GM06990 (cell line): ENCODE measurements at regions not wholly inside any gene's neighbourhood (a gene's known extent, or its start where the extent isn't known, plus 50 kb on each side); places are given as distances from the start of the nearest gene placed in this dataset.
"Not testable (repeated sequence)": the region's sequence is repeated elsewhere in the genome, so short reads cannot be mapped to it uniquely, and the experiment has no call there.

ENCODE experiments used
- DNase-seq: peaks from one replicate; pipeline ENCODE4 v3.0.0-alpha.2; 2011; ENCODE audit not compliant: insufficient read length; ENCODE audit errors: extremely low read depth
- H3K27me3 ChIP-seq: replicated peaks from 2 replicates; pipeline ENCODE4 v1.6.0; 2011; ENCODE audit warnings: low read length; ENCODE audit not compliant: control insufficient read depth, insufficient read depth
- H3K36me3 ChIP-seq: 2 replicates; pipeline ENCODE4 v1.5.1; 2011; ENCODE audit warnings: low read length; ENCODE audit not compliant: control insufficient read depth, insufficient read depth
- H3K4me3 ChIP-seq: replicated peaks from 2 replicates; pipeline ENCODE4 v1.5.1; 2011; ENCODE audit warnings: low read depth, mild to moderate bottlenecking, control low read depth, low read length
- TF ChIP-seq, protein P1 (sequence below): IDR thresholded peaks from 2 replicates; pipeline ENCODE4 v1.5.1; 2011; ENCODE audit warnings: low read length, control low read depth, mild to moderate bottlenecking, inconsistent platforms; ENCODE audit not compliant: insufficient read depth, poor library complexity, severe bottlenecking

GRCh38 chr2:194550702-194551101 is 1106.3 kb upstream of the SLC39A10 start:
- Histone ChIP-seq H3K4me3 (no peak overlapping the region), H3K36me3 (no peaks in the 10 kb centered on the region), H3K27me3 (no peaks in the 10 kb centered on the region)
- DNase-seq: no peak
- TF ChIP-seq, protein P1, sequence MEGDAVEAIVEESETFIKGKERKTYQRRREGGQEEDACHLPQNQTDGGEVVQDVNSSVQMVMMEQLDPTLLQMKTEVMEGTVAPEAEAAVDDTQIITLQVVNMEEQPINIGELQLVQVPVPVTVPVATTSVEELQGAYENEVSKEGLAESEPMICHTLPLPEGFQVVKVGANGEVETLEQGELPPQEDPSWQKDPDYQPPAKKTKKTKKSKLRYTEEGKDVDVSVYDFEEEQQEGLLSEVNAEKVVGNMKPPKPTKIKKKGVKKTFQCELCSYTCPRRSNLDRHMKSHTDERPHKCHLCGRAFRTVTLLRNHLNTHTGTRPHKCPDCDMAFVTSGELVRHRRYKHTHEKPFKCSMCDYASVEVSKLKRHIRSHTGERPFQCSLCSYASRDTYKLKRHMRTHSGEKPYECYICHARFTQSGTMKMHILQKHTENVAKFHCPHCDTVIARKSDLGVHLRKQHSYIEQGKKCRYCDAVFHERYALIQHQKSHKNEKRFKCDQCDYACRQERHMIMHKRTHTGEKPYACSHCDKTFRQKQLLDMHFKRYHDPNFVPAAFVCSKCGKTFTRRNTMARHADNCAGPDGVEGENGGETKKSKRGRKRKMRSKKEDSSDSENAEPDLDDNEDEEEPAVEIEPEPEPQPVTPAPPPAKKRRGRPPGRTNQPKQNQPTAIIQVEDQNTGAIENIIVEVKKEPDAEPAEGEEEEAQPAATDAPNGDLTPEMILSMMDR: no peak

GRCh38 chr2:194549387-194549786 is 1107.6 kb upstream of the SLC39A10 start:
- H3K27me3 ChIP-seq: no peaks in the 10 kb centered on the region
- TF ChIP-seq, protein P1: no peak
- no peak for DNase-seq
- H3K4me3 ChIP-seq: no peak overlapping the region
- H3K36me3 ChIP-seq: no peaks in the 10 kb centered on the region

DNA sequence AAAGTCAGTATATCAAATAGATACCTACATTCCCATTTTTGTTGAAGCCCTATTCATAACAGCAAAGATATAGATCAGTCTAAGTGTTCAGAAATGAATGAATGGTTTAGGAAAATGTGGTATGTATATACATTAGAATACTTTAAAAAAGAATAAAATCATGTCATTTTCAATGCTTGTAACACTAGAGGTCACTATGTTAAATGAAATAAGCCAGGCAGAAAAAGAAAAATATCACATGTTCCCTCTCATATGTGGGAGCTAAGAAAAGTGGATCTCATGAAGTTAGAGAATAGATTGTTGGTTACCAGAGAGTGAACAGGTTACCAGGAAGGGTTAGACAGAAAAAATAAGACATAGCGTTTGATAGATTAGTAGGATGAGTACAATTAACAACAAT is 1111.0 kb upstream of the SLC39A10 start:
- no peaks in the 10 kb centered on the region for H3K27me3 ChIP-seq
- DNase-seq: no peak
- no peak overlapping the region for H3K4me3 ChIP-seq
- TF ChIP-seq, protein P1: no peak
- H3K36me3 ChIP-seq: no peaks in the 10 kb centered on the region

- TF ChIP-seq, protein P1: no peak
- DNase-seq: no peak
Measured at GRCh38 chr2:194539425-194539824, 1117.6 kb upstream of the SLC39A10 start.

GRCh38 chr2:194526121-194526520 is 1130.9 kb upstream of the SLC39A10 start:
- H3K4me3 ChIP-seq: no peak overlapping the region
- H3K27me3 ChIP-seq: no peaks in the 10 kb centered on the region
- DNase-seq: no peak
- TF ChIP-seq, protein P1: no peak
- H3K36me3 ChIP-seq: no peaks in the 10 kb centered on the region

More at GRCh38 chr2:194539425-194539824, 1117.6 kb upstream of the SLC39A10 start:
- Histone ChIP-seq H3K4me3 (no peak overlapping the region), H3K36me3 (no peaks in the 10 kb centered on the region), H3K27me3 (no peaks in the 10 kb centered on the region)

- H3K27me3 ChIP-seq: no peaks in the 10 kb centered on the region
- no peak overlapping the region for H3K4me3 ChIP-seq
- TF ChIP-seq, protein P1: no peak
- DNase-seq: no peak
- H3K36me3 ChIP-seq: no peaks in the 10 kb centered on the region
Measured at GRCh38 chr2:194514281-194514680, 1142.7 kb upstream of the SLC39A10 start.

DNA sequence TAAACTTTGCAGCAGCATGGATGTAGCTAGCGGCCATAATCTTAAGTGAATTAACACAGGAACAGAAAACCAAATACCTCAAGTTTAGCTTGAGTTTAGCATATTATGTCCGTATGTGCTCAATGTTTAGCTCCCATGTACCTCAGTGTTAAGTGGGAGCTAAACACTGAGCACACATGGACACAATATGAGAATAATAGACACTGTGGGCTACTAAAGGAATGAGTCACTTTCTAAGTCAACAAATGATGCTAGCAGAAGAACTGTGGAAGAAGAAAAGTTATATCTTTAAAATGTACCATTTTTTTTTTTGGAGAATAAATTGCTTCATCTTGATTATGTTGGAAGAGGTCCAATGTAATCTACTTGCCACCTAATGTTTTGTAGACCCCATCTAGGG is 1146.0 kb upstream of the SLC39A10 start:
- not testable (repeated sequence) for H3K4me3 ChIP-seq, DNase-seq, H3K36me3 ChIP-seq, H3K27me3 ChIP-seq

DNA sequence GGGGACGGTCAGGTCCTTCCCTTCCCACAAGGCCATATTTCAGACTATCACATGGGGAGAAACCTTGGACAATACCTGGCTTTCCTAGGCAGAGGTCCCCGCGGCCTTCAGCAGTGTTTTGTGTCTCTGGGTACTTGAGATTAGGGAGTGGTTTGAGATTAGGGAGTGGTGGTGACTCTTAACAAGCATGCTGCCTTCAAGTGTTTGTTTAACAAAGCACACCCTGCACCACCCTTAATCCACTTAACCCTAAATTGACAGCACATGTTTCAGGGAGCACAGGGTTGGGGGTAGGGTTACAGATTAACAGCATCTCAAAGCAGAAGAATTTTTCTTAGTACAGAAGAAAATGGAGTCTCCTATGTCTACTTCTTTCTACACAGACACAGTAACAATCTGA is 1152.2 kb upstream of the SLC39A10 start:
- DNase-seq, H3K36me3 ChIP-seq, H3K27me3 ChIP-seq, H3K4me3 ChIP-seq: not testable (repeated sequence)
